MM.1S (cell line): ENCODE measurements at regions not wholly inside any gene's neighbourhood (a gene's known extent, or its start where the extent isn't known, plus 50 kb on each side); places are given as distances from the start of the nearest gene placed in this dataset.

ENCODE experiments used
- CTCF ChIP-seq: fragments of 300-600 bp; sonication (generic); IDR thresholded peaks from 2 replicates; pipeline ENCODE4 v1.5.1; 2016; ENCODE audit warnings: antibody characterized with exemption, low read length, mixed read lengths
- EZH2 ChIP-seq: fragments of 300-600 bp; sonication (generic); optimal IDR thresholded peaks from 2 replicates; pipeline ENCODE3; 2017; ENCODE audit warnings: low read depth, mild to moderate bottlenecking, antibody characterized with exemption, low read length, mixed read lengths
- EZH2phosphoT487 ChIP-seq: fragments of 300-600 bp; sonication (generic); IDR thresholded peaks from 2 replicates; pipeline ENCODE4 v1.6.1; 2018; ENCODE audit warnings: antibody characterized with exemption, low read length

- TF ChIP-seq CTCF, result no peak
- no peak for TF ChIP-seq EZH2phosphoT487
- TF ChIP-seq EZH2, result no peak
Measured at GRCh38 chr10:10612151-10612550, 405.5 kb upstream of the CELF2 start.
